ENCODE measurements at regions not wholly inside any gene's neighbourhood (a gene's known extent, or its start where the extent isn't known, plus 50 kb on each side); places are given as distances from the start of the nearest gene placed in this dataset.
"Not testable (repeated sequence)": the region's sequence is repeated elsewhere in the genome, so short reads cannot be mapped to it uniquely, and the experiment has no call there.

DNA sequence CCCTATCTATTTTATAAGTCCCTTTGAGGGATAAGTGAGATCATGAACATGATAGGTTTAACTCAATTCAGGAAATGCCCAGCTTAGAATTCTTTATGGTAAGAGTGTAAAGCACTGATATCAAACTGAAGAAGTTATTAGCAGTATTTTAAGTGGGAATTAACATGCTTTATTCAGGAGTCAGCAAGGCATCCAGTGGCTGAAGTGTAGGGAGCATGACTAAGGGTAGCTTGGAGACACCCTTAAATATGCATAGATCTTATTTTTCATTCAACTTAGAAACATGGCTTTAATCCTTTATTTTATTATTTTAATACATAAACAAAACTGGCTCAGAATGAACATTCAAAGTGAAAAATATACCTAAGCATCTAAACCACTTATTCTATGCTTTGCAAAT, 158.3 kb upstream of the LPP start:
- DNase-seq (ENCODE audit: low read depth in 2 of 2, low spot score in 1 of 2) = no peak

DNA sequence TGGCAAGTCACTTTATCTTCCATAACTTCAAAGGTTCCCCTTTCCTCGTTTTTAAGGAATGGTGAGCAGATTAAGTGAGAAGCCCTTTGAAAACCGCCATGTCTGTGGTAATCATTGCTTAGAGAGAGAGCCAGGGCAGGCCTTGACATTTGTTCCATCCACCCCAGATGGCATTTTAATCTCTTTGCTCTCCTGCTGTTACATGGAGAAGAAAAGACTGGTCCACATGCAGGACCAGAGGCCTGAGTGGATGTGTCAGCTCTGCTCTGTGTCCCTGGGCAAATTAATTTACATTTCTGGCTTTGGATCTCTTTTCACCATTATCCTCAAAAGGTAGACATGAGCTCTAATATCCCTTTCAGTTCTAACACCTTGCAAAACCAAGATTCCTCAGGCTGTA, 157.3 kb upstream of the LPP start:
- DNase-seq (ENCODE audit: low read depth in 2 of 2, low spot score in 1 of 2) = no peak

DNA sequence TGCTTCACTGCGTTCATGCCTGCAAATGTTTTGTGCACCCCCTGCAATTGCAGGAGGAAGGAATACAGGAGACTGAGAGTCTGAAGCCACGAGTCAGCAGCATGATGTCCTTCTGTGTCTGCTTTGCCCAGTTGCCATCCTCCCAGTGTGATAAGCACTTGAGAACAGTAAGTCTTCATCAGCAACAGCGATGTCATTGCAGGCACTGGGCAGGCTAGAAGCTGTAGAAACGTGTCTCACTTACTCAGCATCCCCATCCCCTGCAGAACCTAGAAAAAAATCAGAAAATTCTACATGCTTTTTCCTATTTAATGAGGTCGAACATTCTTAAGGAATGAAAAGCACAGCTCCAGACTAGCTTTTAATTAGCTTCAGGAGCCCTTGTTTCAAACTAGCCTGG, 156.5 kb upstream of the LPP start:
- no peak for DNase-seq (ENCODE audit: low read depth in 2 of 2, low spot score in 1 of 2)

DNA sequence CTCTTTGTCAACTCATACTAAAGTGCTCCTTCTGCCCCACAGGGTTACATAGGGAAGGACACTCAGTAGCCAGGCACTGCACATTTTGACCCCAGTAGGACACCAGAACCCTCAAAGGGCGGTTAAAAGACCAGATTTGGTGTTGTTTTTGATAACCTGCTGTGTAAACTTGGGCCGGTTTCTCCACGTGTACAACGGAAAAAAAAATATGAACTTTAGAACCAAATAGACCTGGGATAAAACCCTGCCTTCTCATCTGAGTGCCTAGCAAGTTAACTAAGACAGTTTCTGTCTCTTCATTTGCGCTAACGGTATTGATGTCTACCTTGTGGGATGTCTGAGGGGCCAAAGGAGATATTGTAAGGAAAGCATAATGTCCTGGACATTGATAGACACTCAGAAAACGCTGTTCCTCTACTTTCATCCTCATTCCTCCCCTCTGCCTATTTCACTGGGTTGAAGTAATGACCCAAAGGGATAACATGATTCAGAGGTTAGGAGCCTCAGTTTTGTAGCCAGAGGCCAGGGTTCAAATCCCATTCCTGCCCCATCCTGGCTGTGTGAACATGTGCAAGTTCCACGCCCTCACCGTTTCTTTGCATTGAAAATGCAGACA, 155.9 kb upstream of the LPP start:
- no peak for DNase-seq (ENCODE audit: low read depth in 2 of 2, low spot score in 1 of 2)

DNA sequence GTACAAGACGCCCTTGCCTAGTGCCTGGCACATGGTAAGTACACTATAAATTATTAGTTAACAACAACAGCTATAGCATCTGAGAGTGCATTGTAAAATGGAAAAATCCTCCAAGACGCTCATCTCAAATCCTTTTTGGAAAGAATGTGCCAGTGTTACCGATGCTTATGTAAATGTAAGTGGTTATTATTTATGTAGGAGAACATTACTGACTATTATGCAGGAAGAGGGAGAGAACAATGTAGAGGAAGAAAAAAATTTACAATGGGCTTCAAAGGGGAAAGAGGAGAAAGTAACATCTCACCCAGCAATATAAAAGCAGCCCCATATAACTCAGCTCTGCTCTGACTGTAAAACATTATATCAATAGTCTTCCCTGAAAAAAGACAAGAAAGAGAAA, 155.3 kb upstream of the LPP start:
- no peak for DNase-seq (ENCODE audit: low read depth in 2 of 2, low spot score in 1 of 2)

DNA sequence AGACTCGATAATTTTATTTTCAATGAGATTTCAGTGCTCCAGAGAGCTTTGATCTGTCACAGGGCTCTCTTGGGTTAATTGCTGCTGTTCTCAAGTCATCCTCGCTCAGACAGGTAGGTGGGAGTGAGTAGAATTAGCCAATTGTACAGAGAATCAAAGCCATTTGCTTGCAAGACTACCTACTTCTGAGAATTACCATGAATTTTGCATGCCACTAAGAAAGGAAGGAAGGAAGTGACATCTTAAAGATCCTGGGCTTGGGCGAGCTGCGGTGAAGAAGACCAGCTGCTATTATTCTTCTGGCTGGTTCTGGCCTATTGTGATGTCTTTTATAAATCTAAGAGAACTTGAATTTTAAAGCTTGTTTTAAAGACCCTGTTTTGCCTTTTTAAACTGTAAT, 154.1 kb upstream of the LPP start:
- DNase-seq (ENCODE audit: low read depth in 2 of 2, low spot score in 1 of 2) = no peak

DNA sequence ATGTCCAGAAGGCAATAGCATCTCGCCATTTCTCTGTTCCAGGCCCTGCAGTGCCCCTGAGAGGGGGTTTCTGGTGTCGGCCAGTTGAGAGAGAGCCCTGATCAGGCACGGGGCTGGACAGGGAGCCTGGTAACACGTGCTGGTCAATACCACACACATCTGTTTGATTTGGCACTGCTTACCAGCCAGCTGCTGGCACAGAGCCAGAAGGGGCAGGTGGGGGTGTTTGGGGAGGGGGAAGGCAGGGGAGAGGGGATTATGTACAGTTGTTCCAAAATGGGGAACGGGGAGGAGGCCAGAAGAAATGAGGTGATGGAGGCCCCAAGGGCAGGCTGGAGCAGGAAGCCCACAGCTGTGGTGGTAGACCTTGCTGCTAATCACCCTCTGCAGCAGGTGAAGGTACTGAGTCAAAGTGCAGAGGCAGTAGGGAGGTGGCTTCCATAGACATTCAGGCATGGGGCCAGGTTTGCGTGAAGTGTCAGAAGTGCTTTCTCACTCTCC, 153.5 kb upstream of the LPP start:
- no peak for DNase-seq (ENCODE audit: low read depth in 2 of 2, low spot score in 1 of 2)

DNA sequence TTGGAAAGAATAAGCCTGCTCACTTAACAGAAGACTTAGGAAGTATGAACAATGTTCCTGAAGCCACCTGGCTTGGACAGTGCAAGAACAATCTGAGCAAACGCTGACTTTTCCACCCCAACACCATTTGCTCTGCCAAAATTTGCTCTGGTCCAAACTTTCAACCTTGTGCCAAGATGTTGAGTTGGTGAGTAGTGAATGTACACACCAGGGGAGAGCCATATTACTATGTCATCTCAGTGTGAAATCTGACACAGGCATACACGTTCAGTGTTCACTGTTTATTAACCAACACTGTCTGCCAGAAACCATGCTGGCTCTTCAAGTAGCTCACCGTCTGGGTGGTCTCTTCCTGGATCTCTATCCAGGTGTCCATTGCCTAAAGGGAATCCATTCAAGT, 152.9 kb upstream of the LPP start:
- no peak for DNase-seq (ENCODE audit: low read depth in 2 of 2, low spot score in 1 of 2)

DNA sequence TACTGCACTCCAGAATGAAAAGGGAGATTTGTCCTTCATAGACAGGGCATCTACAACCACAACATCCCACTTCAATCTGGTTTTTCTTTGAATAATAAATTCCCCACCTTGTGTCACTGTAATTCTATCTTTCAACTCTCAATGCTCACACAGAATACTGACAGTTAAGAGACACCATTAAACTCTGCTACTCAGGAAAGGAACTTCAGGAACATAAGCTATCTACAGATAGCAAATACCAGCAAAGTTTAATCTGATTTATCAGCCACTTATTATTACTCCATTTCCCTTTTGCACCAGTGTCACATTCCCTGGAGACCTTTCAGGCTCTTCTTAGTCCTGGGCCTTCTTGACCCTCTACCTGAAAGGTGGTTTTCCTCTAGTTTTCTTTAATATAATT, 152.0 kb upstream of the LPP start:
- DNase-seq (ENCODE audit: low read depth in 2 of 2, low spot score in 1 of 2) = no peak

DNA sequence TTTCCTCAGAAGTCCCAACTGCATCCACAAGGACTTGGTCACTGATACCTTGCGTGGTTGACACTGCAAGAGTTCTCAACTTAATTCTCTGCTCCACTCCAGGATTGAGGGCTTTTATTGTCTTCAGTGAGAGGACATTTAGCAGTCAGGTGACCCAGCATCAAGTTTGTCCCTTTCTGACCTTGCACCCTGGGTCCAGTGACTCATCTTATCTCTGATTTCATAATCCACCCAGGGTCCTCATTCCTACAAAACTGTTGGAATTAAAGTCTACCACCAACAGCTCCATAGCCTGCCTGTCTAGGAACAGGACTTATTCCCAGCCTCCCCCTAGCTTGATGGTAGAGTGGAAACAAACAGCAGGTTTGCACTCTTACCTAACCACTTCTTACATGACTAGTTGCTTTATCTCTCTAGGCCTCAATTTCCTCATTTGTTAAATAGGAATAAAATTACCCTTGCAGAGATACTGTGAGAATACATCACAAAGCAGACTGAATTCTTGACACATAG, 151.3 kb upstream of the LPP start:
- no peak for DNase-seq (ENCODE audit: low read depth in 2 of 2, low spot score in 1 of 2)

DNA sequence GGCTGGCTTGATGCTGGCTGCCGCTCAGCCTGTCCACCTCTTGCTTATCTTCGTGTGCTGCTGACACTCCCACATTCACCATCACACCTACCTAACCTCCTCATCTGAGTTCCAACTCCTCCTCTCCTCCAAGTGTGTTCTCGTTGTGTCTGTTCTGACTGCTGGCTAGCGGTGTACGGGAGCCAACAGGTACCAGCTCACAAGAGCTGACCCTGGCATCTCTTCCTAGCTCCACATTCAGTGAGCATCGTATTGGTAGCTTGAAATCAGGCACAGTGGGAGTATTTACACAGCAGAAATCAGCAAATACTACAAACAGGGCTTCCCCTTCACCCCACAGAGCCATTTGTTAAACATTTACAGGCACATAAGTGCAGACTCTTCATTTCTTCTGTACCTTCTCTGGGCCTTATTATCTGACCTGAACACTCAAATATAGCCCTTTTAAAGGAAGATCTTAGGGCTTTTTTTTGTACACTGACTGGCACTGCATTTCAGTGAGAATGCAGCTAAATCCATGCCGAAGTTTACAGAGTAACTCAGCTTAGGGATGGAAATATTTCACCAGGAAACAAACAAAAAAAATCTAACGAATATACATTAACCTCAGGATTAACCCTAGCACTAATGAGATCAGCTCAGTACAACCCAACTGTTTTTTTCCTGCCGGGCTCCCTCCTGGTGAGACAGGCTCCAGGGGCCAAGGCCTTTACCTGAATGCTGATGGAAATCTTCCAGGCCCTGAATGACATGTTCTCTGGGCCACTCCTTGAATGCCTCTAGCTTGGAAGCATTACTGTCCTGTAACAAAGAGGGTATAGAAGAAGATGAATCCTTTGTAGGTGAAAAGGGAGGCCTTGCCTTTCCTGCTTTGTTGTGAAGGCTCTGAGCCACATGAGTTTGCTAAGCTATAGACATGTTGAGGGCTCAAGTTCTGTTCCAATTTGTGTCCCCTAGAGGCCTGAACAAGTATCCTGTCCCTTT, 150.5 kb upstream of the LPP start:
- DNase-seq (ENCODE audit: low read depth in 2 of 2, low spot score in 1 of 2) = no peak

DNA sequence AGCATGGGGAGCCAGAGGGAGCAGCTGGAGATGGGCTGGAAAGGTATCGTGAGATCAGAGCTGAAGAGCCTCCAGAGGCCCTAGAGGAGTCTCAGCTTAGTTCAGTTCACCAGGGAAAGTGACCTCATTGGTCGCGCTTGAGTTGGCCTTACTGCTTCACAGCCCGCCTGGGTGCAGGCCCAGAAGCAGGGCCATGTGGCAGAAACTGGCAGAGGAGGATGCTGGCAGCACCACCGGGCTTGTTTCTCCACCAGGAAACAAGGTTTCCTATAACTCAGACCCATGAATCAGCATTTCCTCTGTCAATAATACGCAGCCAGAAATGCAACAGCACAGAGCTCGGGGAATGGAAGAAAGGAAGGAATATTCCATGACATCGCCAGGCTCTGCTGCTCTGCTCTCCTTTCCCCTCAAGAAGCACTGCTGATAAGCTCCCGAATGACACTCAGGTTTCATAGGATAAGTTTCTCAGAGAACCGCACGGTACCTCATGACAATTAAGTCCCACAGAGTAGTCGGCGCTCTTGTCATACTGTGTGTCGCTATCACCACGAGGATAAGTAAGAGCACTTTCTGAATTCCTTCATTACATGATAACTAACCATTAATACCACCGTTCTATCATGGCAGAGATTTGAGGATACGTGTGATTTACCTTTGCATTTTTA, 147.1 kb upstream of the LPP start:
- no peak for DNase-seq (ENCODE audit: low read depth in 2 of 2, low spot score in 1 of 2)

DNA sequence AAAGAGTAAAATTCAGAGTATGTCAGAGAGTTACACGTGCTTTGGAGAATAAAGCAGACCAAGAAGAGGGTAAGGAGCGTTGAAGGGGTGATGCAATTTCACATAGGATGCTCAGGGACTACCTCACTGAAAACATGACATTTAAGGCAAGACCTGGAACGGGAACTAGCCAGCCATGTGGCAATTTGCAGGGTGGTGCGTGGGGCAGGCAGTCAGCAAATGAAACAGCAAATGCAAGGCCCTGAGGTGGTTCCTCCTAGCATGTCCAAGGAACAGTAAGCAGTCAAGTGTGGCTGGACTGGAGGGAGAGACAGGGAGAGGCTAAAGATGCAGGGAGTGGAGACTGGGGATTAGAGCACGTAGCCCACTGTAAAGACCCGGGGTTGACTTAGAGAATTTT, 146.1 kb upstream of the LPP start:
- no peak for DNase-seq (ENCODE audit: low read depth in 2 of 2, low spot score in 1 of 2)

DNA sequence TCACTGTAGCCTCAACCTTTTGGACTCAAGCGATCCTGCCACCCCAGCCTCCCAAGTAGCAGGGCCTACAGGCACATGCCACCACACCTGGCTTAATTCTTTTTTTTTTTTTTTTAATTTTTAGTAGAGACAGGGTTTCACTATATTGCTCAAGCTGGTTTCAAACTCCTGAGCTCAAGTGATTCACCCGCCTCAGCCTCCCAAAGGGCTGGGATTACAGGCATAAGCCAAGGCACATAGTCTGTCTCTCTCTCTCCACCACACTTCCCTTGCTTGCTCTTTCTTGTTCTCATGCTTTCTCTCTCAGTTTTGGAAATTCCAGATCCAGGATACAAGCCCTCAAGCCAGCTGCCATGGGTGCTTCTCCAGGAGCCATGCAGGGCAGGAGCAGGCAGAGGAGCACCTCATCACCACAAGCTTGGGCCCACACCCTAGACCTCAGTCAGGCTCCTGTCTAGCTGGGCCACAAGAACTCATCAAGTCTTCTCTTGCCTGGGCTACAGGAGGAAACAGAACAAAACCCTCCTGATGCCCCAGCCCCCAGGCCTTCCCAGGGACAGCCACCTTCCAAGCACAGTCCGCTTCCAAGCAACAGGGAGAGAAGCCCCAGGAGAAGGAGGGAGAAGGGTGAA, 145.3 kb upstream of the LPP start:
- no peak for DNase-seq (ENCODE audit: low read depth in 2 of 2, low spot score in 1 of 2)

DNA sequence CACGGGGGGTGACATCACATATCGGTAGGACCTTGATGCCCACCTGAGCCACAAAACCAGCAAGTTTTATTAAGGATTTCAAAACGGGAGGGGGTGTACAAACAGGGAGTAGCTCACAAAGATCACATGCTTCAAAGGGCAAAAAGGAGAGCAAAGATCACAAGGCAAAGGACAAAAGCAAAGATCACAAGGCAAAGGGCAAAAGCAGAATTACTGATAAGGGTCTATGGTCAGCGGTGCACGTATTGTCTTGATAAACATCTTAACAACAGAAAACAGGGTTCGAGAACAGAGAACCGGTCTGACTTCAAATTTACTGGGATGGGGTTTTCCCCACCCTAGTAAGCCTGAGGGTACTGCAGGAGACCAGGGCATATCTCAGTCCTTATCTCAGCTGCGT, 143.5 kb upstream of the LPP start:
- no peak for DNase-seq (ENCODE audit: low read depth in 2 of 2, low spot score in 1 of 2)

DNA sequence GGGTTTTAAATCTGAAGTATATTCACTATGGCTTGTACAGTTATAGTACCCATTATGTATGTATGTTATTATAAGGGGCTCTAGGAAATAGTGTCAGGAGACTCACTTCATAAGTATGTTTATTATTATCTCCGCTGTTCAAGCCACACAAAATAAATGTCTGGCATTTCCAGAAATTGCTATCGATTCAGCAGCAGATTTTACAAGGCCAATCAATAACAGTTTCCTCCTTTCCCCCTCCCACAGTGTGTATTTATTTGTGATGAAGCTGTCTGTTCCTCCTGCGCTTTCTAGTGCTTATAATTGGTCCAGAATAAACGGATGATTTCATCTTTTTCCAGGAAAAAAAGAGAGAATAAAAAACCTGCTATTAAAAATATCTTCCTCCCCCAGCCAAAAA, 134.2 kb upstream of the LPP start:
- no peak for DNase-seq (ENCODE audit: low read depth in 2 of 2, low spot score in 1 of 2)

DNA sequence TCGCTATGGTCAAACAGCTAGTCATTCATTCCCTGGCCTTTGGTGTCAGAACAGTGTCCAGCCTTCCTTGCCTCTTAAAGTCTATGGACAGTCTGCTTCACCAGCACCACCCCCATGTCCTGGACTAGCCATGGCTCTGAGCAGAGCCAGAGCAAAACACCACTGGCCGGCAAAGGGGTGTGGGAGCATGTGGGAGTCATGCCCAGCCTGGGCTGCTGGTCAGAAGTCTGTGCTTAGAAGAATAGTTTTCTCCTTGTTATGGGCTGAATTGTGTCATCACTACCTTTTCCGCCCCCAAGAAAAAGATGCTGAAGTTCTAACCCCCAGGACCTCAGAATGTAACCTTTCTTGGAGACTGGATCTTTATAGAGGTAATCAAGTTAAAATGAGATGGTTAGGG, 132.9 kb upstream of the LPP start:
- no peak for DNase-seq (ENCODE audit: low read depth in 2 of 2, low spot score in 1 of 2)

DNA sequence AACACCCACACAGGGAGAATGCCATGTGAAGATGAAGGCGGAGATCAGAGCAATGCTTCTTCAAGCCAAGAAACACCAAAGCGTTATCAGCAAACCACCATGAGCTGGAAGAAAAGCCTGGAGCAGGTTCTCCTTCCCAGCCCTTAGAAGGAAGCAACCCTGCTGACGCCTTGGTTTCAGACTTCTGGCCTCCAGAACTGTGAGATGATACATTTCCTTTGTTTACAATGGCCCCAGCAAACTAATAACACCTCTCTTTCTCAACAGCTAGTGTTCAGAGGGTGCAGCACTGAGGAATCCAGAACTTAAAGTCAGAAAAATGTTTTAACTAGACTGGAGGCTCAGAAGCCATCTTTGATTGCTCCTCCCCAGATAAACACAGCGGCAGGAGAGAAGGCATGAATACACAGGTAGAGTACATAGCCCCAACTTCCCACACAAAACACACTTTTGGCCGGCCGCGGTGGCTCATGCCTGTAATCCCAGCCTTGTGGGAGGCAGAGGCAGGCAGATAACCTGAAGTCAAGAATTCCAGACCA, 132.4 kb upstream of the LPP start:
- no peak for DNase-seq (ENCODE audit: low read depth in 2 of 2, low spot score in 1 of 2)

DNA sequence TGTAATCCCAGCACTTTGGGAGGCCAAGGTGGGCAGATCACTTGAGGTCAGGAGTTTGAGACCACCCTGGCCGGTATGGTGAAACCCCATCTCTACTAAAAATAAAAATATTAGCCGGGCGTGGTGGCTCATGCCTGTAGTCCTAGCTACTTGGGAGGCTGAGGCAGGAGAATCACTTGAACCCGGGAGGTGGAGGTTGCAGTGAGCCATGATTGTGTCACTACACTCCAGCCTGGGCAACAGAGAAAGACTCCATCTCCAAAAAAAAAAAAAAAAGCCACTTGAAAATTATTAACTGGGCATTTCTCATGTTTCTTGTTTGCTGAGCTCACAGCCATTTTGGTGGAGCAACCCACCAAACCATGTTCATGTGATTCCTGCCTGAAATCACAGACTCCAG, 131.1 kb upstream of the LPP start:
- DNase-seq (ENCODE audit: low read depth in 2 of 2, low spot score in 1 of 2) = not testable (repeated sequence)

DNA sequence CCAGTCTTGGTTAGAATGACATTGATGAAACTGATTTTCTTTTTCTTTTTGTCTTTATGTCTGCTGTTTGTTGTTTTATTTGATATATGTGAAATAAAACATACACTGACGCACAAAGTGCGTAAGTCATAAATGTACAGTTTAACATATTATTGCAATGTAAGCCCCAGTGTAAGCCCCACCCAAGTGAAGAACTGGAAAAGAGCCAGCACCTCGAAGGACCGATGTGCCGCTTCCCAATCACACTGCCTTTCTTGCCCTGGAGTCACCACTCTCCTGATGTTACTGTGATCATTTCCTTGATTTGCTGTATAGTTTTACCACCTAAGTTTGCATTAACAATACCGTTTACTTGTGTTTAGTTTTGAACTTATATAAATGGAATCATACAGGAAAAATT, 128.4 kb upstream of the LPP start:
- no peak for DNase-seq (ENCODE audit: low read depth in 2 of 2, low spot score in 1 of 2)

Measured in stimulated activated CD8-positive, alpha-beta memory T cell treated with anti-CD3 and anti-CD28 coated beads, Interleukin-4, amount 100 ng/mL, for 4 hours (primary cell).